Epithelial cell of esophagus (primary cell): ENCODE measurements at regions not wholly inside any gene's neighbourhood (a gene's known extent, or its start where the extent isn't known, plus 50 kb on each side); places are given as distances from the start of the nearest gene placed in this dataset.

Experiments
- DNase-seq: peaks from one replicate; pipeline ENCODE4 v3.0.0; 2010; ENCODE audit warnings: low read depth
- H3K4me3 ChIP-seq: 2 replicates; pipeline ENCODE4 v1.5.1; 2011; ENCODE audit warnings: mild to moderate bottlenecking, low read length, control low read depth
- CTCF ChIP-seq: IDR thresholded peaks from 2 replicates; pipeline ENCODE4 v1.5.1; 2011; ENCODE audit warnings: low read depth, mild to moderate bottlenecking, low read length, control low read depth, inconsistent platforms; ENCODE audit not compliant: insufficient read depth; ENCODE audit errors: missing control alignments

GRCh38 chr1:239655023-239655422 is 268.7 kb downstream of the CHRM3 start:
- no peak overlapping the region for H3K4me3 ChIP-seq
- no peak for DNase-seq
- no peak for TF ChIP-seq CTCF

GRCh38 chr1:239657291-239657690 is 270.9 kb downstream of the CHRM3 start:
- TF ChIP-seq CTCF, result no peak
- DNase-seq, result peak; percentile 5
- no peak overlapping the region for H3K4me3 ChIP-seq

GRCh38 chr1:239662950-239663349 is 276.6 kb downstream of the CHRM3 start:
- no peak for TF ChIP-seq CTCF
- no peak overlapping the region for H3K4me3 ChIP-seq
- DNase-seq, result no peak

GRCh38 chr1:239672256-239672655 is 285.9 kb downstream of the CHRM3 start:
- H3K4me3 ChIP-seq, result no peak overlapping the region
- no peak for TF ChIP-seq CTCF
- no peak for DNase-seq

- no peak for DNase-seq
- no peak for TF ChIP-seq CTCF
- H3K4me3 ChIP-seq, result no peak overlapping the region
Observed at GRCh38 chr1:239675735-239676134, 289.4 kb downstream of the CHRM3 start.

GRCh38 chr1:239676522-239677273 is 290.3 kb downstream of the CHRM3 start:
- DNase-seq, result no peak
- H3K4me3 ChIP-seq, result no peak overlapping the region
- TF ChIP-seq CTCF, result no peak

- H3K4me3 ChIP-seq, result no peak overlapping the region
- no peak for TF ChIP-seq CTCF
- DNase-seq, result no peak
Observed at GRCh38 chr1:239677362-239677761, 291.0 kb downstream of the CHRM3 start.
